IPS DF 19.7 (cell line): ENCODE measurements at regions not wholly inside any gene's neighbourhood (a gene's known extent, or its start where the extent isn't known, plus 50 kb on each side); places are given as distances from the start of the nearest gene placed in this dataset.

ENCODE experiments used
- DNase-seq: peaks from one replicate; pipeline ENCODE4 v3.0.0-alpha.2; 2013; ENCODE audit warnings: low read depth, low spot score

DNA sequence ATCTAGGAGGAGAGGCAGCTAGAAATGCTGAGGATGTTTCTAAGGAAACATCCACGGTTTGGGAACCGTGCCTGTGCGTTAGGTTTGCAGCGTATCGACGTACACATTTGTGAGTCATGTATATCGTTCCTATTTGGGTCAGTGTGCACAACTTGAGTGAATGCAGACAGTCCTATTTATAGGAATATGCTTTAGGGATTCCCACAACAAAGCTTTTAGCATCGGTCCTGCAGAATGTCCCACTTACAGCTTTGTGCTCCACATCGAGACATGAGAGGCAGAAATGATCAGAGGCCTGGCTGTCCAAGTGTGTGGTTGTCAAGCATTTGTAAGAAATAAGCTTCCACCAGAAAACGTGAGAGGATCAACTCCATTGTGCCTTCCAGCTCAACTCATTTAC lies 1282.7 kb upstream of the WWC1 start:
- no peak for DNase-seq

DNA sequence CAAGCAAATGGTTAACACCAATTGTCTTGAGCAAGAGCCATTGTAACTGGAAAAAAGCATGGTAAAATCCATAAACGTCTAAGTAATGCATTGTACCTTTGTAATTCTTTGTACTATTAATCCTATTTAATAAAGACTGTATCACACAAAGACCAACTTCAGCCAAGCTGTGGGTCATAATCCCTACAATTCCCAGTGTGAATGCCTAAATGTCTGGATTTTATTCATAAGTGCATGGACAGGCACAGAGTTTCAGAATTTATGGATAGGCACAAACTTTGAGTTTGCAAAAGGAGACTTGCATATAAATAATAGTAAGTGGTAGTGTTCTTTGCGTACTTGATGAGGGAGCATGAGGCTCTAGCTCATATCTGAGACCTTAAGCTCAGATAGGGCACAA lies 1280.2 kb upstream of the WWC1 start:
- no peak for DNase-seq

DNA sequence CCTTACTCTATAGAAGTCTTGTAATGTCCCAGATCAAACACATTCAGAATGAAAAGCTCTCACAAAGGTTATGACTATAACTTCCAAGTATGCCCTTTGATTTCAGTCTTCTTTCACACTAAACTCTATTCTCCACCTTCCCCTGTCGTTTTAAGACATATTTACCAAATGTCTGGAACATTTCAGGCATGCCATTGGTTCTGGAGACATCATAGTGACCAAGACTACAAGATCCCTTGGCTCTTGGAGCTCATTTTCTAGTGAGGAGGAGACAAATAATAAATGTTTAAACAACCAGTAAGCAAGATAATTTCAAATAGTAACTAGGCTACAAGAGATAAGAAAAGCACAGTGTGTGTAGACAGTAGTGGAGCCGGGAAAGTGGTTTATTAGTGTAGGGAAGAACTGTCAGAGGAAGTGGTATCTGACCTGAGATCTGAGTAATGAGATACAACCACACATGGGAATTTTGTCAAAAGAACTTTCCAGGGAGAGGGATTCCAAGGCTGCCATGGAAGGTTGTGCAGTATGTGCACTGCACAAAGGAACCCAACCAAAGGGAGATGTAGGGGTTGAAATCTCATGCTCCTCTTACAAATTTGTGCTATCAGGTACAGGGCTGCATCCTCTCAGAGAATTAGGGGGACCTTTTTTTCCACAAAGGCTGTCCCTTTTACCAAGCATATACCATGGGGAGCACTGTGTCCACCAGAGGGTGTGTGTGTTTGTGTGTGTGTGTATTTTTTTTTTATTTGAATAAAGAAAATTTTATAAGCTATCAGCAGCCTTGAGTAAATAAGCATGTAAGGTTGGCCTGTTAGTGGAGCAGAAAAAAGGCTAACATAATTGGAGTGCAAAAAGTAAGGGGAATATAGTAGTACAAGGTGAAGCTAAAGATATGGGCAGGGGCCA lies 1279.1 kb upstream of the WWC1 start:
- no peak for DNase-seq

DNA sequence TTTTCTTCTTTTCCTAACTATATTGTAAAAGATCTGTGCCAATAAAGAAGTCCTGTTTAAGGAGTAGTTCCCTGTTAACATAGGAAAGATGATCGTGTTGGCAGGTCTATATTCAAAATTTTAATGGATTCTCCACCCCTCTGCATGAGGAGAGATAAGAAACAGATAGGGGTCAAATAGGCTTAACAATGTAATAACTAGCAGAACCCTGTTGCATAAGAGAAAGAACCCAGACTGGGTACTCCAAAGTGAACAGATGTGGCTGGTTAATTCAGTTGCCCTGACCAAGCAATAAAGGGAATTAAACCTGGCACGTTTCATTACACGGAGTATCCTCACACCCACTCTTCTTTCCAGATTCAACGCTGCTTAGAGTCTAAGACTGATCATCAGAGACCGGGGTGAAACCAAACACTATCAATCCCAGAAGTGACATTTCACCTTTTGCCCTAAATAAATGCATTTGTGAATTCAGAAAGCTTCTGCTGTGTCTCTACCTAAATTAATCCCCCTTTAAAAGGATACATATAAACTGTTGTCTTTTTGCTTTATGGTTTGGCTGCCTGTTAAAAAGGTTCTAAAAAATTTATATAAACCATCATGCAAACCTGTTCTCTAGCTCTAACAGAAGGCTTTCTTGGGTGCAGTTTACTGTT lies 1276.9 kb upstream of the WWC1 start:
- DNase-seq = no peak

DNA sequence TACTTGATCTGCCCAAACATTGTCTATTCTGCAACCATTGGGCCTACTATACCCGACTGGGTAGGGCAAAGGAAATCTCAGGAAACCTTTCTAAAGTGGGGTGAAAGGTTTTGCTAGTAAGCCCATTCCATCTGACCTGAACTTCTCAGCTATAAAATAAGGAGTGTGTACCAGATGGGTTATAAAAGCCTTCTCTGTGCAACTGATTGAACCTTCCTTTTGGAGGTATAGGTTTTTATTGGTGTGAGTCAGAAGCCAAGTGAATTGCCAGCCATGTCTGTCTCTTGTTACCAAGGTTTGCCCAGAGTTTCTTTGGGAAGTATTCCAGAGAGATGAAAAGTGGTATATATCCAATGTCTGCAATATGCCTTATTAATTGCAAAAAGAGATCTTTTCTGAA lies 1271.0 kb upstream of the WWC1 start:
- DNase-seq = no peak

DNA sequence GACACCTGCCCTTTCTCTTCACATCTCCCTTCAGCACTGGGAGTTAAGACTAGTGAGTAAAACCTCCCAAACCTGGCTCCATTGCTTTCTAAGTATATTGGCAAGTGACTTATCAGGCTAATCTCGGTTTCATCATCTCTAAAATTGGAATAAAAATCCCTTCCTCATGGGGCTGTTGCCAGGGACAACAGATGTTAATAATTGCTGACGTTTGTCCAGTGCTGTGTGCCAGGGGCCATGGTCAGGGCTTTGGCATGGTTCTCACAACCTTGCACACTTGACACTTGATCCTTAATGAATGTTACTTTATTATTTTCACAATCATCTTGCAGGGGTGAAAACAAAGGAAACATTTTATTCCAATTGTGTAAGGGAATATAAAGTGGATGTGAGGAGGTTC lies 1262.0 kb upstream of the WWC1 start:
- no peak for DNase-seq

DNA sequence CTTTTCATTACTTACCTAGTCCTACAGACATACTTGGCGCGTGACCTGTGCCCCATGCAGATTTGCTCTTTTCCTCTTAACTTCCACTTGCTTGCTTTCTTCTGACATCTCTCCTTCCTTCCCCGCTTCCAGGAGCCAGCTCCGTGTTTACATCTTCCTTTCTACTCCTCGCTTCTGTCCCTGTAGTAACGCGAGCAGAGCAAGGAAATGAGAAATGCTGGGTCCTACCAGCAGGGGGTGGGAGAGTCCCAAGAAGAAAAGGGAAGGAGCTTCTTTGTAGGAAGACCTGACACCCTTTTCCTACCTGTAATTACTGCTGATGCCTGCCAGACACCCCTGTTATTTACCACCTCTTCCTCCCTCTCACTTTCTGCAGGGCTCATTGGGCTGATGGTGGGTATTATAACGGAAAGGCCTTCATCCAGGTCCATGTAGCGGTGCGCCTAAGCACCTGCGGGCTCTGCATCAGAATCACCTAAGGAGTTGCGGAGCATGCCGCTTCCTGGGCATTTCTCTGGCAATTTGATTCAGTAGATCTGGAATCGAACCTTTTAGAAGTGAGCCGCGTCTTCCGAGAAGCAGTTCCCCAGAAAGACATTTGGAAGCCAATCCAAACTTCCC lies 1260.8 kb upstream of the WWC1 start:
- peak; percentile 63 for DNase-seq

DNA sequence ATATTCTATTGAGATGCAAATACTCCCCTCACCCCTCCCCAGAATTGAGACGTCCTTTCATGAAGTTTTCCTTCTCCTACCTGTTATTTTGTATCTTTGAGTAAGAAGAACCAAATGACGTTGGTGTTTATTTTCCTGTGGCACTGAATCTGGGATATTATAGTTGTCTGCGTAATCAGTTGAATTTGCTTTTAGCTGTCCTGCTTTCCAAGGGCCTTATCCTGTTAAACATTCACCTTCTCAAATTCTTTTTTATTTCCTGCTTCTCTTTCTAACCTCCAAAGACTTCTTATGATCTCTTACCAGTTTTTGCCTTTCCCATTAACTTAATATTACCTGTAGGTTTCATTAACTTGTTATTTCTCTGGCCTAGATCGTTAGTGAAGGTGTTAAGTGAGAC lies 1254.9 kb upstream of the WWC1 start:
- no peak for DNase-seq

DNA sequence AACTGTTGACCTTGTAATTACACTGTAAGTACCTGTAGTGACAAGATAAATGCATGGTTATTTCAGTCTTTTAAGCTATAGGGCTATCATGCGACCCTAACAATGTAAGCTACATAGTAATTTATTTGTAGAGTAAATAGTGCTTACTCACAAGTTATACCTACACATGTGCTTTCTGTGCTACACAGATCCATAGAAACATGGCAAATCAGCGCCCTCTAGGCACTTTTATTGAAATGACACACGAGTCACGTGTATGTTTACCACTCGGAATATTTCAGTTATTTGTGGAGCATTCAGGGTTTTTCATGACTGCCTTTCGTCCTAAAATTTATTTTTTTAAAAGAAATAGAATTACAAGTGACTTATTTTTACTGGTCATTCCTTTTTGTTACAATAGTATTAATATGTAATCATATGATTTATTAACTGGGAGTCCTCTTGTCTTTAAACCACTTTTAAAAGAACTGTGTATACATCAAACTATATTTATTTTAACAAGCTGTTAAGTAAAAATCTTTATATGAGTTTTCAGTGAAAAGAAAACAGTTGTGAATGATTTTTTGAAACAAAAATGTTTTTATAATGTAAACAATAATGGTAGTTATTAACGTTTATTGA lies 1242.3 kb upstream of the WWC1 start:
- no peak for DNase-seq

DNA sequence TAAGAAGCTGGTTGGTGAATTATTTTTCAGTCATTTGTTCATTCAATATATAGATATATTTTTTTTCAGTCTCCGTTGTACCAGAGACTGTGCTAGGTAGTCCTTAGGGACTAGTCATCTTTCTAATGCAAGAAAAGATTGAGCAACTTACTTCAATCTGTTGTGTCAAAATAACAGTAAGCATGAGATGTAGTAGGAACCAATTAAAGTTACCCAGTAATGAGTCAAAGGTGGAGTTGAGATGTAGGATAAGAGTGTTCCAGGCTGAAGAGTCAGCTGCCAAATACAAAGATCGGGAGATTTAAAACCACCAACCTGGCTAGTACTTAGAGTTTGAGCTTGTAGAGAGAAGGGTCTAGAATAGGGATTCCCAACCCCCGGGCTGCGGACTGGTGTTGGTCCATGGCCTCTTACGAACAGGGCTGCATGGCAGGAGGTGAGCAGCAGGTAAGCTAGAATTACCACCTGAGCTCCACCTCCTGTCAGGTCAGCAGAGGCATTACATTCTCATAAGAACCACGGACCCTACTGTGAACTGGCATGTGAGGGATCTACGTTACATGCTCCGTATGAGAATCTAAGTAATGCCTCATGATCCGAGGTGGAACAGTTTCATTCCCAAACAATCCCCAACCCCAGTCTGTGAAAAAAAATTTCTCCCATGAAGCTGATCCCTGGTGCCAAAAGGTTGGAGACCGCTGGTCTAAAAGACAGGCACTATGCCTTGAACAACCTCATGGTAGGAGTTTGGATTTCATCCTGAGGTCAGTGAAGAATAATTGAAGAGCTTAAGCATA lies 1241.5 kb upstream of the WWC1 start:
- no peak for DNase-seq

DNA sequence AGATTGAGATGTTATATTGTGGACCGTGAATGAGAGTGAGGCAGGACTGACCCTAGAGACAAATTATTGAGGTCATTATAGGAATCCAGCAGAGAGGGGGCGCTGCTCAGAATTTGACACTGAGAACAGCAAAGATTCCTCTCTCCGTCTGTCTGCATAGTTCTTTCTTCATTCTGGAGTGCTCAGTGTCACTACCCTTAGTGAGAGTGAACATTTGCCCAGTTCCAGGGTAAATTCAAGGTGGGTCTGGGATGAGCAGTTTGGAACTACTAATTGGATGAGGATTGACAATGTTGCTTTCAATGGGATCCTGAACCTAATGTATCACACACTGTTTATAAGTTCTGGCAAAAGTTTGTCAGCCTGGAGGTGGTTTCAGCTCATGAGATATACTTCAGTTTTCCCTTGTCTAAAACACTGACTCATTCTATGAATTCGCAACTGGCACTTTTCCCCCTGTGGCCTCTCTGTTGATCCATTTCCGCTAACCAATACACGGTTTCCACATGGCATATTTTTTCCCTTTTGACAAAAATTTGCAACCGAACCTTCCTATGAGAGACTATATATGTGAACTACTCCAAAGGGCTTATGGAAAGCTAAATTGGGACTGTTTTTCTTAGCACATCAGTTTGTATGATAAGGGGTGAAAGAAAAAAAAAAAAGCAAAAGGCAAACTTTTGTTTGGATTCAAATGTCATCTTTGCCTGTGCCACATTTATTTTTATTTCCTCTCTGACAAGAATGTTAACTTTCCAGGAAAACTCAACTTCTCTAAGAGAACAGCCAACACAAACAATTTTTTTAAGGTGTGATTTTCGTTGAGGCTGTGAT lies 1240.7 kb upstream of the WWC1 start:
- DNase-seq = no peak

DNA sequence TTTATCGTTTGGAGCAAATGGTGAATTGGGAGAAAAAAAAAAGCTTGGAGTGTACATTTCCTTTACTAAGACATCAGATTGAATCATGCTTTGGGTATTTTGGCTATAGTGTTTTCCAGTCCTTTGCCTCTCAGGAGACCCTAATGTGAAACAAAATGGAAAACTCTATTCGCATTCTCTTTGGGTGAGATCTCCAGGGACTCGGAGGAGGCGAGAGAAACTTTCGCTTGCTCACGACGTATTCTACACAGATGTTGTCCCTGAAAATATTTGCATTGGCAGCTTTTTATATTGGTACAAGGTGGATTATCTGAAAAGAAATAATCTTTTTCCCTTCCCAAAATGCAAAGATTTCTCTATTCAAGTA lies 1240.1 kb upstream of the WWC1 start:
- DNase-seq = no peak

DNA sequence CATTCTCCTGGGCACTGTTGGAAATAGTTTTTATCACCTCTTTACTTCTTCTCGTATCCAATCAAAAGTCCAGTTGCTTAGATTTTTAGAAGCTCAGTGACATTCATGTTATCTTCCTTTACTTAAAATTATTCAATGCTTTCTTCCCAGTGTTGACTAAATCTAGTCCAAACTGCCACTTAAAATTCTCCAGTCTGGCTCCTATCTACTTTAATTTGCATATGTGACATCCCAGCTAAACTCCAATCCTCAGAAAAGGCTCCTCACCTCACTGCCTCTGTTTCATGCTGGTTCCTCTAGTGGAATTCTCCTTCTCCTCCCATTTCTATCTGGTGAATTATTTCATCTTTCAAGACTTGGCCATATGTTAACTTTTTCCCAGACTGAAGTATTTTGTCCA lies 1238.7 kb upstream of the WWC1 start:
- DNase-seq = no peak

DNA sequence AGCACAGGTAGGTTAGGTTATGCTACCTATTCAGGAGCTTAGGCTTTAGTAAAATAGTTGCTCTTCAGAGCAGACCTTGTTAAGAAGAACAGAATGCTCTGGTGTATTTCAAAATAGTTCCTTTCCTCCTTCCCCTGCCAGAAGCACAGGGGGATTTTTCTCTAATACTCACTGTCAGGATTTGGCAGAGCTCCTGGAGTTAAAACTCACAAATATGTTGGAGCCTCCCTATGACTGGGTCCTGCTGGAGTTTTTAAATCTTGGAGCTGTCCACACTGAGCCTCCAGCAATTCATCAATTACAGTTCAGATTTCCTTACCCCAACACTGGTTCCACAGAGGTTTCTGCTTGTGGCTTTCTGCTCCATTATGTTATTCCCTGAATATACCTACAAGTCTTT lies 1233.8 kb upstream of the WWC1 start:
- DNase-seq = no peak

DNA sequence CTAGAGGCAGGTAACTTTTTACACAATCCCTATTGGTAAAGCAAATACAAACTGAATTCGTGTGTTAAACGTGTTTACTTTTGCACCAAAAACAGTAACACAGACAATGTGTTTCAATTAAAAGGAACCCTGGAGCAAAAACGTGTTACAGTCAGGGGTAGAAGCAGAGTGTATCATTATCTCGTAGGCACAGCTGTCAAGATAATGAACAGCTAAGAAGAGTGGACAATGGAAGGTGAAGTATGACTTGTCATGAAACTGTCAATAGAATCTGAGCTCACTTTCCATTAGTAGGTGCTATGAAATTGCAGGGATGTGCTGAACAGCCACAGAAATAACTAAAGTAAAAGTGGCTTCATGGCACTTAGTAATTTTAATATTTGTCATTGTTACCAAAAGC lies 1229.8 kb upstream of the WWC1 start:
- DNase-seq = no peak

DNA sequence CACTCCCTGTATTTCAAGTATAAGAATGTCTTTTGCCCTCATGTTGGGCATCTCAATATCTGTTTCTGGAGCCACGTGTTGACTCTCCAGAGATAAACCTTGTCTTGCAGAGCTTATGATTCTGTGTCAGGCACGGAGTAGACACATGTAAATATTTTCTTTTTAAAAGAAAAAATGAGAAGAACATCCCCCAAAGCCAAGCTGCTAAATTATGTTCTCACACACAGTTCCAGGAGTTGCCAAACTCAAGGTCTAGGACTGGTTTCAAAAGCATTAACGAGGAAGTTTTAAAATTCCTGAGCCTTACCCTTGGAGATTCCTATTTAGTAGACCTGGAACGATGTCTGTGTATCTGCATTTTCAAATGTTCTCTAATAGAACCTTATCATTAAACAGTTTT lies 1228.3 kb upstream of the WWC1 start:
- no peak for DNase-seq

DNA sequence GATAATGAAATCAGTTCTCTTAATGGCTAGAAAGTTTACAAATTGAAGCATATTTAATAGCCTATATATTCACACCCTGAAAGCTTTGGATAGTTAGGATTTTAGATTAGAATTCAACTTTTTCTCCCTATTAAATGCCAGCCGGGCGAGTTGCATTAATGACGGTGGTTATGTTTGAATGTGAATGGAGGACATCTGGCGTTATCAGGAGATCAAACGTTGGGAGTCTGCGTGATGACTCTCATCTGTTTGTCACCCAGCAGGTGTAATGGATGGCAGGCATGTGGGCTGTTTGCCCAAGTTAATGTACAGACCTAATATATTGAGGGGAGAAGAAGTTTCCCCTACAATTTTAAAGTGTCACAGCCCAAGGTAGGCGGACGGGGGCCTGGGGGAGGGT lies 1227.7 kb upstream of the WWC1 start:
- no peak for DNase-seq

DNA sequence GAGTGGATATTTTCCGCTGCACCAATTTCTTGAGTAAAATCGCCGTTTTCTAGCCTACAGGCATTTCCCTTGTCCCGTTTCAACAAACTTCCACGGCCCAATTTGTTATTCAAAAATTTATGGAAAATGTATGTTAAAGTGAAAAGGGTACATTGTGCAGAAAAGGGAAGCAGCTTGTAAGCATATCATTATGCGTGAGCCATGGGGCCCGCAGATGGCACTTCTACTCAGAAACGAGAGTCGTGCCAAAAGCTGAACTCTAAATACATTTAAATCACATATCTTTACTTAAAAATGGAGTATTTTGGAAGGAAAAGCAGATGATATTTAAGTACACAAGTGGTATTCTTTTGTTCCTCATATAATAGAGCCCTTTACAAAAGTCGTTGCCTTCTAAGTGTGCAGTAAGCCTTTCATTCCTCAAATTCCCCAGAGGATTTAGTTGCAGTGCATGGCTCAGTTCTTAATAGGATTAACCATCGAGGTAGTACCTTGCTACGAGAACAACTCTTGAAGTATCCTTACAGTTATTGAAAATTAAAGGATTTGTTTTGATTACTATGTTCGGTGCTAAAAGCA lies 1227.2 kb upstream of the WWC1 start:
- DNase-seq = no peak

DNA sequence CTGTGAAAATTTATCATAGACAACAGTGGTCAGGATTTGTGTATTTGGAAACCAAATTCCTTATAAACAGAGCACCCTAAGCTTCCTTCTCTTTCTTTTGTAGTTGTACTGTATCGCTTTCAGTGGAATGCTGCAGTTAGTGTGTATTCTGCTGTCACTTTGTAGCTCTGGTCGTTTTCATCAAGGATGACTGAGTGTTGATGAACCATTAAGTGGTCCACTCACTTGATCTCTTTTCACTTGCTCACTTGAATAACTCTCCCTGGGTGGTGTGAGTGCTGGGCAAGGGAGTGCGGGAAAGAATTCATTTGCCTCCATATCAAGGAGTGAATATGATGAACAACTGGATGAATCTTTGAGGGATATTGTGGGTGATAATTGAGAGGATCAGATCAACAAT lies 1225.7 kb upstream of the WWC1 start:
- no peak for DNase-seq

DNA sequence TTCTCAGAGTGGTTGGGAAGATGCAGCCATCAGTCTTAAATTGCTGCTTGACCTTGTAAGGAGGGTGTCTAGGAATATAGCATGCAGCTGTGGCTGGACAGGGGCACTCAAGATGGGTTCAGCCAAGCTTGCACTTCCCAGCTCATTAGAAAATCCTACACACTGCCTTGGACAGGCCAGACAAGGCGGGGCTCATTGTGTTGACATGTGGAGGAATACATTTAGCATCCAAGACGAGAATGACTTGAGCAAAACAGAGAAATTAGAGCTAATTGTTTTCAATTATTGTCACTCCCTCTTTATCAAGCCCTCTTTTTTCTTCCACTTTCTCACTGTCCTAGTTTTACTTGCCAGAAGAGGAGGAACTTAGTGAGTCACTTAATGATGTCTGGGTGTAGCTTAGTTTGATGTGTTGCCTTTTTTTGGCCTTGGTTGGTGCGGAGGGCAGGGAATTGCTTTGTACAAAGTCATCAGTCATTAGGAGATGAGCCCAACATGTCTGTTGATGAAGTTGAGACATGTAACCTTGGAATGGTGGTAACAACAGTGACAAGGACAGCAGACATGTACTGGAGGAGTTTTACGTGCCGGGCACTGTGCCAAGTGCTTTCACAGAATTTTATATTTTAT lies 1219.3 kb upstream of the WWC1 start:
- DNase-seq = no peak
